Fibroblast of lung (primary cell): ENCODE measurements at regions not wholly inside any gene's neighbourhood (a gene's known extent, or its start where the extent isn't known, plus 50 kb on each side); places are given as distances from the start of the nearest gene placed in this dataset.
A peak's percentile ranks its signal among the peaks of the same experiment; 100 is the strongest.

Source experiments
- DNase-seq, 2 donors: peaks; one replicate each; pipeline versions ENCODE4 v3.0.0 to v3.0.0-alpha.2; 2010; ENCODE audit warnings: low read depth in 2 of 2
- H2AFZ ChIP-seq: 2 replicates; pipeline ENCODE4 v1.5.1; 2012; ENCODE audit warnings: low read length, control low read depth, inconsistent platforms
- H3K27ac ChIP-seq: 2 replicates; pipeline ENCODE4 v1.5.1; 2011; ENCODE audit warnings: low read length, control low read depth; ENCODE audit not compliant: insufficient read depth
- H3K27me3 ChIP-seq: 2 replicates; pipeline ENCODE4 v1.5.1; 2011; ENCODE audit warnings: mild to moderate bottlenecking, low read length; ENCODE audit not compliant: control insufficient read depth, insufficient read depth
- H3K36me3 ChIP-seq: 2 replicates; pipeline ENCODE4 v1.5.1; 2011; ENCODE audit warnings: low read length; ENCODE audit not compliant: control insufficient read depth, insufficient read depth
- H3K4me1 ChIP-seq: 2 replicates; pipeline ENCODE4 v1.5.1; 2011; ENCODE audit warnings: low read length; ENCODE audit not compliant: control insufficient read depth, insufficient read depth; ENCODE audit errors: extremely low read depth
- H3K4me2 ChIP-seq: 2 replicates; pipeline ENCODE4 v1.5.1; 2011; ENCODE audit warnings: low read length, control low read depth; ENCODE audit not compliant: insufficient read depth; ENCODE audit errors: extremely low read depth
- H3K4me3 ChIP-seq, 4 experiments: fragments of 200-600 bp in 1 of 4; sonication (generic) in 1 of 4; replicated peaks in 1 of 4; 2 replicates each; pipeline ENCODE4 v1.5.1; 2011 to 2016; ENCODE audit warnings: low read length in 4 of 4, low read depth in 3 of 4, mild to moderate bottlenecking in 3 of 4, control low read depth in 2 of 4, inconsistent platforms in 1 of 4, mixed read lengths in 1 of 4; ENCODE audit not compliant: insufficient read depth in 1 of 4; ENCODE audit errors: control extremely low read depth in 1 of 4
- H3K79me2 ChIP-seq: 2 replicates; pipeline ENCODE4 v1.5.1; 2012; ENCODE audit warnings: mild to moderate bottlenecking, low read length, inconsistent platforms; ENCODE audit not compliant: control insufficient read depth, insufficient read depth
- H3K9ac ChIP-seq: 2 replicates; pipeline ENCODE4 v1.5.1; 2011; ENCODE audit warnings: mild to moderate bottlenecking, low read length, control low read depth; ENCODE audit not compliant: insufficient read depth
- H3K9me3 ChIP-seq: 2 replicates; pipeline ENCODE4 v1.5.1; 2012; ENCODE audit warnings: low read depth, low read length; ENCODE audit not compliant: control insufficient read depth, insufficient read depth
- H4K20me1 ChIP-seq: 2 replicates; pipeline ENCODE4 v1.5.1; 2011; ENCODE audit warnings: low read length; ENCODE audit not compliant: control insufficient read depth, insufficient read depth; ENCODE audit errors: extremely low read depth
- EZH2 ChIP-seq: IDR thresholded peaks from 2 replicates; pipeline ENCODE4 v1.5.1; 2012; ENCODE audit warnings: low read length, control low read depth, mild to moderate bottlenecking; ENCODE audit errors: missing control alignments
- TF ChIP-seq, protein P1 (sequence below), 2 donors: IDR thresholded peaks in 1 of 2; conservative IDR thresholded peaks in 1 of 2; 1 replicate in 1 of 2; 2 replicates in 1 of 2; pipeline ENCODE4 v1.5.1; 2011 to 2012; ENCODE audit warnings: low read length in 2 of 2, control low read depth in 1 of 2, inconsistent platforms in 1 of 2, low read depth in 1 of 2, mild to moderate bottlenecking in 1 of 2

GRCh38 chr17:68705714-68706076, 104.5 kb upstream of the FAM20A start:
- Histone ChIP-seq H3K4me2 (no peak overlapping the region), H3K9ac (no peak overlapping the region), H3K4me1 (peaks cover 4% of the 10 kb centered on the region), H3K27me3 (no peaks in the 10 kb centered on the region), H3K36me3 (no peaks in the 10 kb centered on the region), H3K4me3 (peak overlapping the region in 1 of 4 experiments; percentile 29), H3K27ac (no peak overlapping the region), H4K20me1 (no peaks in the 10 kb centered on the region), H3K9me3 (no peaks in the 10 kb centered on the region), H2AFZ (no peak overlapping the region), H3K79me2 (no peaks in the 10 kb centered on the region)
- TF ChIP-seq EZH2: no peak
- TF ChIP-seq, protein P1, sequence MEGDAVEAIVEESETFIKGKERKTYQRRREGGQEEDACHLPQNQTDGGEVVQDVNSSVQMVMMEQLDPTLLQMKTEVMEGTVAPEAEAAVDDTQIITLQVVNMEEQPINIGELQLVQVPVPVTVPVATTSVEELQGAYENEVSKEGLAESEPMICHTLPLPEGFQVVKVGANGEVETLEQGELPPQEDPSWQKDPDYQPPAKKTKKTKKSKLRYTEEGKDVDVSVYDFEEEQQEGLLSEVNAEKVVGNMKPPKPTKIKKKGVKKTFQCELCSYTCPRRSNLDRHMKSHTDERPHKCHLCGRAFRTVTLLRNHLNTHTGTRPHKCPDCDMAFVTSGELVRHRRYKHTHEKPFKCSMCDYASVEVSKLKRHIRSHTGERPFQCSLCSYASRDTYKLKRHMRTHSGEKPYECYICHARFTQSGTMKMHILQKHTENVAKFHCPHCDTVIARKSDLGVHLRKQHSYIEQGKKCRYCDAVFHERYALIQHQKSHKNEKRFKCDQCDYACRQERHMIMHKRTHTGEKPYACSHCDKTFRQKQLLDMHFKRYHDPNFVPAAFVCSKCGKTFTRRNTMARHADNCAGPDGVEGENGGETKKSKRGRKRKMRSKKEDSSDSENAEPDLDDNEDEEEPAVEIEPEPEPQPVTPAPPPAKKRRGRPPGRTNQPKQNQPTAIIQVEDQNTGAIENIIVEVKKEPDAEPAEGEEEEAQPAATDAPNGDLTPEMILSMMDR (conservative IDR thresholded peaks at IDR 0.05 in 1 of 2, IDR thresholded peaks at IDR 0.05 in 1 of 2; ENCODE audit: low read depth in 1 of 2, low read length in 2 of 2): no peak
- peak in 1 of 2 donors; percentile 32 for DNase-seq

DNA sequence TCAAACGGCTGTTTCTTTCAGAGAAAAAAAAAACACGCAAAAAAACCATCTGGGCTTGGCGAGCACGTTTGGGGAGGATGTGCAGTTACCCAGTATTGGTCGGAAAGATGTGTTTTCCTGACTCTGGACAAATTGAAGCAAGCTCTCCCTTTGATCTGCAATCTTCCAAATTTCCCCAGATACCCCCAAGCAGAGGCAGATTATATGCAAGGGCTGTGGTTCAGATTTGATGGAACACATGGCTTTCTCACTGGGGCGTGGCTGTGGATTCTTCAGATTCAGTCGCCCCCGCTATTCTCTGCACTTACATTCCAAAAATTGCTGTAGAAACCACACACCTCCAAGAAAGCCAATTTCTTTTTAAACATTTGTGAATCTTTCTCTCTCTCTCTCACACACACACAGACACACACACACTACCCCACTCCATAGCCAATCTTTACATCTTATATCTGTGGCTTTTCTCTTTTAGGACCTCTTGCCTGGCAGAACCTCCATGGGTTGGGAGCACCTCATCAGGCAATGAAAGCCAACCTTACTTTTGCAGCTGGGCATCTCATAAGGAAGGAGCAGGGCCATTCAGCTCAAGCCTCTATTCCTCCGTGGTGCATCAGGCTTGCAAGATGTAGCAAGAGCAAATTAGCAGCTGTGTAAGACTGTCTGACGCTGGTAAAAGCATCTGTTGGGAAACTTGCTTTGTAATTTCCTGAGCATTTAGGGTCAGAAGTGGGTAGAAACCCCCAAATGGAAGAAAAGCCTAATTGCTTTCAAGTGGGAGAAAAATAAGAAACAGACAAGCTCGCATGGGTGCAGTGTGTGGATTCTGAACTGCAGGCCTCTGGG, 103.9 kb upstream of the FAM20A start:
- Histone ChIP-seq H3K79me2 (no peaks in the 10 kb centered on the region), H3K27ac (no peak overlapping the region), H3K9ac (no peak overlapping the region), H3K36me3 (no peaks in the 10 kb centered on the region), H4K20me1 (no peaks in the 10 kb centered on the region), H3K27me3 (no peaks in the 10 kb centered on the region), H3K4me1 (peaks cover 2% of the 10 kb centered on the region), H3K4me3 (peak overlapping the region in 1 of 4 experiments; percentile 29), H3K4me2 (no peak overlapping the region), H3K9me3 (no peaks in the 10 kb centered on the region), H2AFZ (no peak overlapping the region)
- no peak for TF ChIP-seq EZH2
- TF ChIP-seq, protein P1 (conservative IDR thresholded peaks at IDR 0.05 in 1 of 2, IDR thresholded peaks at IDR 0.05 in 1 of 2; ENCODE audit: low read depth in 1 of 2, low read length in 2 of 2): no peak
- peak; percentile 21 to 79 for DNase-seq

DNA sequence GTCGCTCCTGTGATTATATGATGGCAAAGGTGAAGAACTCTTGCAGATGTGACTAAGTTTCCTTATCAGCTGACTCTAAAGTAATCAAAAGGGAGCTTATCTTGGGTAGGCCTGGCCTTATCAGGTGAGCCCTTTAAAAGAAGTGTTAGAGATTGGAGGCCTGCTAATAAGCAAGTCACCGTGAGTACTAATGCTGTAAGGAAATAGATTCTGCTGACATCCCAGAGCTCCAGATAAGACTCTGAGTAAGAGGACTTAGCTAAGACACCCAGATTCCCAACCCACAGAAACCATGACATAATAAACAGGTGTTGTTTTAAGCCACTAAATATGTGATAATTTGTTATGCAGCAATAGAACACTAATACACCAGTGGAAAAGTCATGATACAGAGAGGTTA, 99.9 kb upstream of the FAM20A start:
- Histone ChIP-seq H3K9me3 (no peaks in the 10 kb centered on the region), H3K4me2 (no peak overlapping the region), H3K36me3 (no peaks in the 10 kb centered on the region), H2AFZ (no peak overlapping the region), H3K27ac (no peak overlapping the region), H3K27me3 (no peaks in the 10 kb centered on the region), H3K4me1 (no peaks in the 10 kb centered on the region), H4K20me1 (no peaks in the 10 kb centered on the region), H3K79me2 (no peaks in the 10 kb centered on the region), H3K4me3 (no peak overlapping the region), H3K9ac (no peak overlapping the region)
- TF ChIP-seq, protein P1 (conservative IDR thresholded peaks at IDR 0.05 in 1 of 2, IDR thresholded peaks at IDR 0.05 in 1 of 2; ENCODE audit: low read depth in 1 of 2, low read length in 2 of 2): no peak
- no peak for TF ChIP-seq EZH2
- DNase-seq: peak in 1 of 2 donors; percentile 61
